HEK293T (cell line): ENCODE measurements at regions not wholly inside any gene's neighbourhood (a gene's known extent, or its start where the extent isn't known, plus 50 kb on each side); places are given as distances from the start of the nearest gene placed in this dataset.

Experiments used
- FOXM1 ChIP-seq: fragments of 450-650 bp; IDR thresholded peaks from 2 replicates; pipeline ENCODE4 v1.6.1; 2017; ENCODE audit warnings: mild to moderate bottlenecking, borderline replicate concordance
- SUZ12 ChIP-seq: fragments of 450-650 bp; IDR thresholded peaks from 2 replicates; pipeline ENCODE4 v1.6.1; 2016; ENCODE audit warnings: mild to moderate bottlenecking

- TF ChIP-seq FOXM1: no peak
- TF ChIP-seq SUZ12: no peak
These were observed 152.8 kb upstream of the TSLP start for GRCh38 chr5:110918683-110919082.
